ENCODE measurements at regions not wholly inside any gene's neighbourhood (a gene's known extent, or its start where the extent isn't known, plus 50 kb on each side); places are given as distances from the start of the nearest gene placed in this dataset.

- ChIA-PET POLR2A (ENCODE audit: low non-redundant PET) (no interaction called here), CTCF (no interaction called here)
- H3K4me1 ChIP-seq (ENCODE audit: insufficient read depth, low read length, poor library complexity, severe bottlenecking), result no peaks in the 10 kb centered on the region
- H3K4me3 ChIP-seq (ENCODE audit: low read depth, low read length, poor library complexity, severe bottlenecking), result no peak overlapping the region
- H3K27ac ChIP-seq (ENCODE audit: low read depth, low read length, poor library complexity, severe bottlenecking), result no peak overlapping the region
- no peaks in the 10 kb centered on the region for H3K27me3 ChIP-seq (replicated peaks; ENCODE audit: insufficient read depth, low read depth, low read length, poor library complexity)
- DNase-seq (ENCODE audit: low spot score), result no peak
- no TSS peak for BruUV-seq (replicated peaks)
- TF ChIP-seq EZH2 (IDR thresholded peaks at IDR 0.05; ENCODE audit: borderline replicate concordance, low read depth, low read length, poor library complexity, severe bottlenecking), result no peak
- TF ChIP-seq, protein P1, sequence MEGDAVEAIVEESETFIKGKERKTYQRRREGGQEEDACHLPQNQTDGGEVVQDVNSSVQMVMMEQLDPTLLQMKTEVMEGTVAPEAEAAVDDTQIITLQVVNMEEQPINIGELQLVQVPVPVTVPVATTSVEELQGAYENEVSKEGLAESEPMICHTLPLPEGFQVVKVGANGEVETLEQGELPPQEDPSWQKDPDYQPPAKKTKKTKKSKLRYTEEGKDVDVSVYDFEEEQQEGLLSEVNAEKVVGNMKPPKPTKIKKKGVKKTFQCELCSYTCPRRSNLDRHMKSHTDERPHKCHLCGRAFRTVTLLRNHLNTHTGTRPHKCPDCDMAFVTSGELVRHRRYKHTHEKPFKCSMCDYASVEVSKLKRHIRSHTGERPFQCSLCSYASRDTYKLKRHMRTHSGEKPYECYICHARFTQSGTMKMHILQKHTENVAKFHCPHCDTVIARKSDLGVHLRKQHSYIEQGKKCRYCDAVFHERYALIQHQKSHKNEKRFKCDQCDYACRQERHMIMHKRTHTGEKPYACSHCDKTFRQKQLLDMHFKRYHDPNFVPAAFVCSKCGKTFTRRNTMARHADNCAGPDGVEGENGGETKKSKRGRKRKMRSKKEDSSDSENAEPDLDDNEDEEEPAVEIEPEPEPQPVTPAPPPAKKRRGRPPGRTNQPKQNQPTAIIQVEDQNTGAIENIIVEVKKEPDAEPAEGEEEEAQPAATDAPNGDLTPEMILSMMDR (conservative IDR thresholded peaks at IDR 0.05; ENCODE audit: low read depth, low read length), result no peak
- intact Hi-C loops (cut with micrococcal nuclease; ENCODE audit: unreplicated experiment), result no loop called here
- H3K36me3 ChIP-seq (ENCODE audit: insufficient read depth, low read length, poor library complexity, severe bottlenecking), result no peaks in the 10 kb centered on the region
- H3K9me3 ChIP-seq (ENCODE audit: low read depth, low read length, poor library complexity, severe bottlenecking), result peaks cover 16% of the 10 kb centered on the region
Observed at GRCh38 chr18:77785415-77785975, 535.8 kb downstream of the GALR1 start.

DNA sequence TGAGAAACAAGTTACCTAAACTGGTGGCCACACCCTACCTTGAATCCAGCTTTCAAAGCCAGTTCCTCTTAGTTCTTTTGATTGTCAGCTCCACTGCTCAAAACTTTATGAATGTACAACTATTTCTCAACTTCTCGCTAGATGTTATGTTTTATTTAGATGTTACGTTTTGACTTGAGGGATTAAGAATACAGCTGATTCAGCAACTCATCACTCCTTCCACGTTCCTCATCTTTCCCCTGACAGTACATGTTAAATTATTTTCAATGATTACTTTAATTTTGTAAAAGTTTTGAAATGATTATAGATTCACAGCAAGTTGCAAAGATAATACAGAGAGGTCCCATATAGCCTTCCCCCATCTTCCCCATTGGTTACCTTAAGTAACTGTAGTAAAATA is 553.4 kb downstream of the GALR1 start:
- no TSS peak for BruUV-seq (replicated peaks)
- Histone ChIP-seq H3K9me3 (ENCODE audit: low read depth, low read length, poor library complexity, severe bottlenecking) (peaks cover 15% of the 10 kb centered on the region), H3K27ac (ENCODE audit: low read depth, low read length, poor library complexity, severe bottlenecking) (no peak overlapping the region), H3K4me1 (ENCODE audit: insufficient read depth, low read length, poor library complexity, severe bottlenecking) (no peaks in the 10 kb centered on the region), H3K4me3 (ENCODE audit: low read depth, low read length, poor library complexity, severe bottlenecking) (no peak overlapping the region), H3K36me3 (ENCODE audit: insufficient read depth, low read length, poor library complexity, severe bottlenecking) (no peaks in the 10 kb centered on the region), H3K27me3 (replicated peaks; ENCODE audit: insufficient read depth, low read depth, low read length, poor library complexity) (no peaks in the 10 kb centered on the region)
- ChIA-PET POLR2A (ENCODE audit: low non-redundant PET) (no interaction called here), CTCF (no interaction called here)
- DNase-seq (ENCODE audit: low spot score), result no peak
- intact Hi-C loops (cut with micrococcal nuclease; ENCODE audit: unreplicated experiment), result no loop called here
- no peak for TF ChIP-seq EZH2 (IDR thresholded peaks at IDR 0.05; ENCODE audit: borderline replicate concordance, low read depth, low read length, poor library complexity, severe bottlenecking)
- TF ChIP-seq, protein P1 (conservative IDR thresholded peaks at IDR 0.05; ENCODE audit: low read depth, low read length), result no peak

DNA sequence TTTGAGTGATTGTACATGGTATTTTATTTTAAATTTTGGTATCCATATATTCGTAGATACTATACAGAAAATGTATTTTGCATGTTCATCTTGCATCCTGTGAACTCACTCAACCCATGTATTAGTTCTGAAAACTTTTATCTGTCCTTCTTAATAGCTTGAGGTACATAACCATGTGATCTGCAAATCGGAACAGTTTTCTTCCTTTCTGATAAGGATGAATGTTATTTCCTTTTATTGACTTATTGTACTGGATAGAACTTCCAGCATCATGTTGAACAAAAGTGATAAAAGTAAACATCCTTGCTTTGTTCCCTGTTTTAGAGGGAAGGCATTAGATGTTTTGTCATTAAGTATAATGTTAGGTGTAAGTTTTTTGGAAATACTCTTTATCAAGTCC is 554.7 kb downstream of the GALR1 start:
- intact Hi-C loops (cut with micrococcal nuclease; ENCODE audit: unreplicated experiment), result no loop called here
- Histone ChIP-seq H3K4me1 (ENCODE audit: insufficient read depth, low read length, poor library complexity, severe bottlenecking) (no peaks in the 10 kb centered on the region), H3K36me3 (ENCODE audit: insufficient read depth, low read length, poor library complexity, severe bottlenecking) (no peaks in the 10 kb centered on the region), H3K4me3 (ENCODE audit: low read depth, low read length, poor library complexity, severe bottlenecking) (no peak overlapping the region), H3K27me3 (replicated peaks; ENCODE audit: insufficient read depth, low read depth, low read length, poor library complexity) (no peaks in the 10 kb centered on the region), H3K9me3 (ENCODE audit: low read depth, low read length, poor library complexity, severe bottlenecking) (peaks cover 8% of the 10 kb centered on the region), H3K27ac (ENCODE audit: low read depth, low read length, poor library complexity, severe bottlenecking) (no peak overlapping the region)
- TF ChIP-seq, protein P1 (conservative IDR thresholded peaks at IDR 0.05; ENCODE audit: low read depth, low read length), result no peak
- TF ChIP-seq EZH2 (IDR thresholded peaks at IDR 0.05; ENCODE audit: borderline replicate concordance, low read depth, low read length, poor library complexity, severe bottlenecking), result no peak
- POLR2A ChIA-PET (ENCODE audit: low non-redundant PET), result no interaction called here
- no peak for DNase-seq (ENCODE audit: low spot score)
- CTCF ChIA-PET, result no interaction called here
- BruUV-seq (replicated peaks), result no TSS peak
